Progenitor cell of endocrine pancreas (in vitro differentiated cells): ENCODE measurements at regions not wholly inside any gene's neighbourhood (a gene's known extent, or its start where the extent isn't known, plus 50 kb on each side); places are given as distances from the start of the nearest gene placed in this dataset.

Source experiments
- DNase-seq: peaks from one replicate; pipeline ENCODE4 v3.0.0; 2021; ENCODE audit warnings: low spot score; ENCODE audit not compliant: unreplicated experiment
- H3K27ac Mint-ChIP-seq: 2 replicates; pipeline ENCODE4 v1.8.0; 2021; ENCODE audit warnings: mild to moderate bottlenecking, moderate library complexity, mixed read lengths
- H3K27me3 Mint-ChIP-seq: 2 replicates; pipeline ENCODE4 v1.8.0; 2021; ENCODE audit warnings: mixed read lengths
- H3K36me3 Mint-ChIP-seq: 2 replicates; pipeline ENCODE4 v1.8.0; 2022; ENCODE audit warnings: mixed read lengths; ENCODE audit not compliant: insufficient read depth
- H3K4me1 Mint-ChIP-seq: 2 replicates; pipeline ENCODE4 v1.8.0; 2021; ENCODE audit warnings: low read depth, mixed read lengths
- H3K4me3 Mint-ChIP-seq: 2 replicates; pipeline ENCODE4 v1.8.0; 2021; ENCODE audit warnings: low read depth, mild to moderate bottlenecking, moderate library complexity, mixed read lengths
- H3K9me3 Mint-ChIP-seq: 2 replicates; pipeline ENCODE4 v1.8.0; 2021; ENCODE audit warnings: low read depth, mixed read lengths
- TF ChIP-seq, protein P1 (sequence below): fragments of 200-600 bp; sonication (generic); IDR thresholded peaks from one replicate; pipeline ENCODE4 v1.5.0; 2021; ENCODE audit warnings: antibody characterized with exemption, mild to moderate bottlenecking; ENCODE audit not compliant: unreplicated experiment

DNA sequence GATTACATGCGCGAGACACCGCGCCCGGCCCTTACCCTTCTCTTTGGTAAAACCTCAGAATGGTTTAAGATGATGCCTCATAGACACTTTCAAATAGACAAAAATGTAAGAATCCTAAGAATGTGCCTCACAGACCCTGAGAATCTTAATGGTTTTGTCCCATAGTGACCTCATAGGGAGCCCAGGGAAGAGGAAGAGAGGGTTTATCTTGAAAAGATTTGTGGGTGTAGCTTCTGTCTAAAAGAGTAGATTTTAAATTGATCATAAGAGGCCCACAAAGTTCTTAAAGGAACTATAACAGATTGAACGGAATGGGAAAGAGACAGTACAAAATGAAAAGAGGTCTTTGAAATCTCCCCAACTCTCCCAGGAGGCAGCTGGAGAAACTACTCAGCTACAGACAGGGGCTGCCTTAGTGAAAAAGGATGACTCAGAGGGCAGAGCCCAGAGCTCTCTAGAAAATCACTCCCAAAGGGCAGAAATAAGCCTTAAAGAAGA is 220.6 kb downstream of the ADRA2A start:
- H3K27ac Mint-ChIP-seq = no peak overlapping the region
- peaks cover 14% of the 10 kb centered on the region for H3K27me3 Mint-ChIP-seq
- H3K4me1 Mint-ChIP-seq = peaks cover 3% of the 10 kb centered on the region
- no peaks in the 10 kb centered on the region for H3K9me3 Mint-ChIP-seq
- H3K36me3 Mint-ChIP-seq = no peaks in the 10 kb centered on the region
- TF ChIP-seq, protein P1, sequence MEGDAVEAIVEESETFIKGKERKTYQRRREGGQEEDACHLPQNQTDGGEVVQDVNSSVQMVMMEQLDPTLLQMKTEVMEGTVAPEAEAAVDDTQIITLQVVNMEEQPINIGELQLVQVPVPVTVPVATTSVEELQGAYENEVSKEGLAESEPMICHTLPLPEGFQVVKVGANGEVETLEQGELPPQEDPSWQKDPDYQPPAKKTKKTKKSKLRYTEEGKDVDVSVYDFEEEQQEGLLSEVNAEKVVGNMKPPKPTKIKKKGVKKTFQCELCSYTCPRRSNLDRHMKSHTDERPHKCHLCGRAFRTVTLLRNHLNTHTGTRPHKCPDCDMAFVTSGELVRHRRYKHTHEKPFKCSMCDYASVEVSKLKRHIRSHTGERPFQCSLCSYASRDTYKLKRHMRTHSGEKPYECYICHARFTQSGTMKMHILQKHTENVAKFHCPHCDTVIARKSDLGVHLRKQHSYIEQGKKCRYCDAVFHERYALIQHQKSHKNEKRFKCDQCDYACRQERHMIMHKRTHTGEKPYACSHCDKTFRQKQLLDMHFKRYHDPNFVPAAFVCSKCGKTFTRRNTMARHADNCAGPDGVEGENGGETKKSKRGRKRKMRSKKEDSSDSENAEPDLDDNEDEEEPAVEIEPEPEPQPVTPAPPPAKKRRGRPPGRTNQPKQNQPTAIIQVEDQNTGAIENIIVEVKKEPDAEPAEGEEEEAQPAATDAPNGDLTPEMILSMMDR = no peak
- no peak for DNase-seq
- no peak overlapping the region for H3K4me3 Mint-ChIP-seq

DNA sequence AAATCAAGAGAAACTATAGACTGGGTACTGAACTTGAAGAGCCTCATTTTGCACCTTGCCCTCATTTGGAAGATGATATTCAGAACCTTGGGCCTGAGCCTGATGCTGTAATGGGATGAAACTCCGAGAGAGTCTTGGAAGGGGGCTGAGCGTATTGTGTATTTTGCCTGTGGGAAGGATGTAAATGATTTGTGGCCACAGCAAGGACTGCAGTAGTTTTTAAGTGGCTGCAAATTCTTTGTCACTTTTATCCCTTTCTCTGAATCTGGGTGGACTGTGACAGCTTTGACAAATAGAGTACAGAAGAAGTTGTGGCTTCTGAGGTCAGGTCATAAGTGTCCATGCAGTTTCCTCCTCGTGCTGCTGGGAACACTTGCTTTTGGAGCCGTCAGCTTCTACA is 221.2 kb downstream of the ADRA2A start:
- Mint-ChIP-seq H3K36me3 (no peaks in the 10 kb centered on the region), H3K27ac (no peak overlapping the region), H3K9me3 (no peaks in the 10 kb centered on the region), H3K4me1 (peaks cover 3% of the 10 kb centered on the region), H3K4me3 (no peak overlapping the region), H3K27me3 (peaks cover 14% of the 10 kb centered on the region)
- no peak for DNase-seq
- TF ChIP-seq, protein P1 = no peak

- Mint-ChIP-seq H3K27me3 (peaks cover 7% of the 10 kb centered on the region), H3K9me3 (no peaks in the 10 kb centered on the region), H3K27ac (no peak overlapping the region), H3K4me1 (peaks cover 3% of the 10 kb centered on the region), H3K4me3 (no peak overlapping the region), H3K36me3 (no peaks in the 10 kb centered on the region)
- DNase-seq = no peak
- TF ChIP-seq, protein P1 = no peak
Measured at GRCh38 chr10:111299037-111299436, 222.2 kb downstream of the ADRA2A start.

GRCh38 chr10:111303887-111304286 is 227.1 kb downstream of the ADRA2A start:
- no peaks in the 10 kb centered on the region for H3K4me1 Mint-ChIP-seq
- no peaks in the 10 kb centered on the region for H3K9me3 Mint-ChIP-seq
- DNase-seq = no peak
- TF ChIP-seq, protein P1 = no peak
- no peak overlapping the region for H3K27ac Mint-ChIP-seq
- H3K4me3 Mint-ChIP-seq = no peak overlapping the region
- H3K36me3 Mint-ChIP-seq = no peaks in the 10 kb centered on the region
- no peaks in the 10 kb centered on the region for H3K27me3 Mint-ChIP-seq

- H3K27me3 Mint-ChIP-seq = peaks cover 10% of the 10 kb centered on the region
- H3K9me3 Mint-ChIP-seq = peaks cover 13% of the 10 kb centered on the region
- TF ChIP-seq, protein P1 = no peak
- no peak for DNase-seq
- H3K4me1 Mint-ChIP-seq = no peaks in the 10 kb centered on the region
- no peak overlapping the region for H3K27ac Mint-ChIP-seq
- H3K36me3 Mint-ChIP-seq = no peaks in the 10 kb centered on the region
- no peak overlapping the region for H3K4me3 Mint-ChIP-seq
Measured at GRCh38 chr10:111316722-111317212, 239.9 kb downstream of the ADRA2A start.
